ENCODE measurements at regions not wholly inside any gene's neighbourhood (a gene's known extent, or its start where the extent isn't known, plus 50 kb on each side); places are given as distances from the start of the nearest gene placed in this dataset.

DNA sequence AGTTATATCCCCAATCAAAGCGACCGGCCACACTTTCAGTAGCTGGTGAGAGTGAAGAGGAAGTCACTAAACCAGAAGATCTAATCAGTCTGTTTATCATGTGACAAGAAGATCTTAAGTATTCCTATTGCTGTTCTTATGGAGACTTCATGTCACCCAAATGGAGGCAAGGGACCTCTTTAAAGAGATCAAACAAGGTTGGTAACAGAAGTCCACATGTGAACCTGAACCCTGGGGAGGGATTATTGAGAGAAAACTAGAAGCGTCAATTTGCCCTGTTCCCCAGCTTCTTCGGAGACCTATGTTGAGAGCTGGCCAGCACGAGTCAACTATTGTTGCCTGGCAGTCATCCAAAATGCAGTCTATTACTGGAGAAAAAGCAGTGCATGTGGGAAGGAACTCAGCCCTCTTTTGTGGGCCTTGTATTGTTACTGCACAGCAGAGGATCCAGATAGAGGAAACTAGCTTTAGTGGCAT is 76.9 kb upstream of the CTSC start (continued):
- peak; percentile 69 for TF ChIP-seq TOE1 (IDR thresholded peaks at IDR 0.05; ENCODE audit: borderline replicate concordance)
- no peak for TF ChIP-seq TOE1 (CRISPR knock-in tag; IDR thresholded peaks at IDR 0.05; ENCODE audit: borderline replicate concordance, low read depth)
- TF ChIP-seq, protein P1, sequence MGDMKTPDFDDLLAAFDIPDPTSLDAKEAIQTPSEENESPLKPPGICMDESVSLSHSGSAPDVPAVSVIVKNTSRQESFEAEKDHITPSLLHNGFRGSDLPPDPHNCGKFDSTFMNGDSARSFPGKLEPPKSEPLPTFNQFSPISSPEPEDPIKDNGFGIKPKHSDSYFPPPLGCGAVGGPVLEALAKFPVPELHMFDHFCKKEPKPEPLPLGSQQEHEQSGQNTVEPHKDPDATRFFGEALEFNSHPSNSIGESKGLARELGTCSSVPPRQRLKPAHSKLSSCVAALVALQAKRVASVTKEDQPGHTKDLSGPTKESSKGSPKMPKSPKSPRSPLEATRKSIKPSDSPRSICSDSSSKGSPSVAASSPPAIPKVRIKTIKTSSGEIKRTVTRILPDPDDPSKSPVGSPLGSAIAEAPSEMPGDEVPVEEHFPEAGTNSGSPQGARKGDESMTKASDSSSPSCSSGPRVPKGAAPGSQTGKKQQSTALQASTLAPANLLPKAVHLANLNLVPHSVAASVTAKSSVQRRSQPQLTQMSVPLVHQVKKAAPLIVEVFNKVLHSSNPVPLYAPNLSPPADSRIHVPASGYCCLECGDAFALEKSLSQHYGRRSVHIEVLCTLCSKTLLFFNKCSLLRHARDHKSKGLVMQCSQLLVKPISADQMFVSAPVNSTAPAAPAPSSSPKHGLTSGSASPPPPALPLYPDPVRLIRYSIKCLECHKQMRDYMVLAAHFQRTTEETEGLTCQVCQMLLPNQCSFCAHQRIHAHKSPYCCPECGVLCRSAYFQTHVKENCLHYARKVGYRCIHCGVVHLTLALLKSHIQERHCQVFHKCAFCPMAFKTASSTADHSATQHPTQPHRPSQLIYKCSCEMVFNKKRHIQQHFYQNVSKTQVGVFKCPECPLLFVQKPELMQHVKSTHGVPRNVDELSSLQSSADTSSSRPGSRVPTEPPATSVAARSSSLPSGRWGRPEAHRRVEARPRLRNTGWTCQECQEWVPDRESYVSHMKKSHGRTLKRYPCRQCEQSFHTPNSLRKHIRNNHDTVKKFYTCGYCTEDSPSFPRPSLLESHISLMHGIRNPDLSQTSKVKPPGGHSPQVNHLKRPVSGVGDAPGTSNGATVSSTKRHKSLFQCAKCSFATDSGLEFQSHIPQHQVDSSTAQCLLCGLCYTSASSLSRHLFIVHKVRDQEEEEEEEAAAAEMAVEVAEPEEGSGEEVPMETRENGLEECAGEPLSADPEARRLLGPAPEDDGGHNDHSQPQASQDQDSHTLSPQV (IDR thresholded peaks at IDR 0.05): peak; percentile 68
- TF ChIP-seq, protein P2, sequence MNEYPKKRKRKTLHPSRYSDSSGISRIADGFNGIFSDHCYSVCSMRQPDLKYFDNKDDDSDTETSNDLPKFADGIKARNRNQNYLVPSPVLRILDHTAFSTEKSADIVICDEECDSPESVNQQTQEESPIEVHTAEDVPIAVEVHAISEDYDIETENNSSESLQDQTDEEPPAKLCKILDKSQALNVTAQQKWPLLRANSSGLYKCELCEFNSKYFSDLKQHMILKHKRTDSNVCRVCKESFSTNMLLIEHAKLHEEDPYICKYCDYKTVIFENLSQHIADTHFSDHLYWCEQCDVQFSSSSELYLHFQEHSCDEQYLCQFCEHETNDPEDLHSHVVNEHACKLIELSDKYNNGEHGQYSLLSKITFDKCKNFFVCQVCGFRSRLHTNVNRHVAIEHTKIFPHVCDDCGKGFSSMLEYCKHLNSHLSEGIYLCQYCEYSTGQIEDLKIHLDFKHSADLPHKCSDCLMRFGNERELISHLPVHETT (CRISPR knock-in tag; conservative IDR thresholded peaks at IDR 0.05 in 1 of 2, IDR thresholded peaks at IDR 0.05 in 1 of 2): peak in 1 of 2 experiments; percentile 22; a peak in 1 of 4 replicates
- TF ChIP-seq, protein P3, sequence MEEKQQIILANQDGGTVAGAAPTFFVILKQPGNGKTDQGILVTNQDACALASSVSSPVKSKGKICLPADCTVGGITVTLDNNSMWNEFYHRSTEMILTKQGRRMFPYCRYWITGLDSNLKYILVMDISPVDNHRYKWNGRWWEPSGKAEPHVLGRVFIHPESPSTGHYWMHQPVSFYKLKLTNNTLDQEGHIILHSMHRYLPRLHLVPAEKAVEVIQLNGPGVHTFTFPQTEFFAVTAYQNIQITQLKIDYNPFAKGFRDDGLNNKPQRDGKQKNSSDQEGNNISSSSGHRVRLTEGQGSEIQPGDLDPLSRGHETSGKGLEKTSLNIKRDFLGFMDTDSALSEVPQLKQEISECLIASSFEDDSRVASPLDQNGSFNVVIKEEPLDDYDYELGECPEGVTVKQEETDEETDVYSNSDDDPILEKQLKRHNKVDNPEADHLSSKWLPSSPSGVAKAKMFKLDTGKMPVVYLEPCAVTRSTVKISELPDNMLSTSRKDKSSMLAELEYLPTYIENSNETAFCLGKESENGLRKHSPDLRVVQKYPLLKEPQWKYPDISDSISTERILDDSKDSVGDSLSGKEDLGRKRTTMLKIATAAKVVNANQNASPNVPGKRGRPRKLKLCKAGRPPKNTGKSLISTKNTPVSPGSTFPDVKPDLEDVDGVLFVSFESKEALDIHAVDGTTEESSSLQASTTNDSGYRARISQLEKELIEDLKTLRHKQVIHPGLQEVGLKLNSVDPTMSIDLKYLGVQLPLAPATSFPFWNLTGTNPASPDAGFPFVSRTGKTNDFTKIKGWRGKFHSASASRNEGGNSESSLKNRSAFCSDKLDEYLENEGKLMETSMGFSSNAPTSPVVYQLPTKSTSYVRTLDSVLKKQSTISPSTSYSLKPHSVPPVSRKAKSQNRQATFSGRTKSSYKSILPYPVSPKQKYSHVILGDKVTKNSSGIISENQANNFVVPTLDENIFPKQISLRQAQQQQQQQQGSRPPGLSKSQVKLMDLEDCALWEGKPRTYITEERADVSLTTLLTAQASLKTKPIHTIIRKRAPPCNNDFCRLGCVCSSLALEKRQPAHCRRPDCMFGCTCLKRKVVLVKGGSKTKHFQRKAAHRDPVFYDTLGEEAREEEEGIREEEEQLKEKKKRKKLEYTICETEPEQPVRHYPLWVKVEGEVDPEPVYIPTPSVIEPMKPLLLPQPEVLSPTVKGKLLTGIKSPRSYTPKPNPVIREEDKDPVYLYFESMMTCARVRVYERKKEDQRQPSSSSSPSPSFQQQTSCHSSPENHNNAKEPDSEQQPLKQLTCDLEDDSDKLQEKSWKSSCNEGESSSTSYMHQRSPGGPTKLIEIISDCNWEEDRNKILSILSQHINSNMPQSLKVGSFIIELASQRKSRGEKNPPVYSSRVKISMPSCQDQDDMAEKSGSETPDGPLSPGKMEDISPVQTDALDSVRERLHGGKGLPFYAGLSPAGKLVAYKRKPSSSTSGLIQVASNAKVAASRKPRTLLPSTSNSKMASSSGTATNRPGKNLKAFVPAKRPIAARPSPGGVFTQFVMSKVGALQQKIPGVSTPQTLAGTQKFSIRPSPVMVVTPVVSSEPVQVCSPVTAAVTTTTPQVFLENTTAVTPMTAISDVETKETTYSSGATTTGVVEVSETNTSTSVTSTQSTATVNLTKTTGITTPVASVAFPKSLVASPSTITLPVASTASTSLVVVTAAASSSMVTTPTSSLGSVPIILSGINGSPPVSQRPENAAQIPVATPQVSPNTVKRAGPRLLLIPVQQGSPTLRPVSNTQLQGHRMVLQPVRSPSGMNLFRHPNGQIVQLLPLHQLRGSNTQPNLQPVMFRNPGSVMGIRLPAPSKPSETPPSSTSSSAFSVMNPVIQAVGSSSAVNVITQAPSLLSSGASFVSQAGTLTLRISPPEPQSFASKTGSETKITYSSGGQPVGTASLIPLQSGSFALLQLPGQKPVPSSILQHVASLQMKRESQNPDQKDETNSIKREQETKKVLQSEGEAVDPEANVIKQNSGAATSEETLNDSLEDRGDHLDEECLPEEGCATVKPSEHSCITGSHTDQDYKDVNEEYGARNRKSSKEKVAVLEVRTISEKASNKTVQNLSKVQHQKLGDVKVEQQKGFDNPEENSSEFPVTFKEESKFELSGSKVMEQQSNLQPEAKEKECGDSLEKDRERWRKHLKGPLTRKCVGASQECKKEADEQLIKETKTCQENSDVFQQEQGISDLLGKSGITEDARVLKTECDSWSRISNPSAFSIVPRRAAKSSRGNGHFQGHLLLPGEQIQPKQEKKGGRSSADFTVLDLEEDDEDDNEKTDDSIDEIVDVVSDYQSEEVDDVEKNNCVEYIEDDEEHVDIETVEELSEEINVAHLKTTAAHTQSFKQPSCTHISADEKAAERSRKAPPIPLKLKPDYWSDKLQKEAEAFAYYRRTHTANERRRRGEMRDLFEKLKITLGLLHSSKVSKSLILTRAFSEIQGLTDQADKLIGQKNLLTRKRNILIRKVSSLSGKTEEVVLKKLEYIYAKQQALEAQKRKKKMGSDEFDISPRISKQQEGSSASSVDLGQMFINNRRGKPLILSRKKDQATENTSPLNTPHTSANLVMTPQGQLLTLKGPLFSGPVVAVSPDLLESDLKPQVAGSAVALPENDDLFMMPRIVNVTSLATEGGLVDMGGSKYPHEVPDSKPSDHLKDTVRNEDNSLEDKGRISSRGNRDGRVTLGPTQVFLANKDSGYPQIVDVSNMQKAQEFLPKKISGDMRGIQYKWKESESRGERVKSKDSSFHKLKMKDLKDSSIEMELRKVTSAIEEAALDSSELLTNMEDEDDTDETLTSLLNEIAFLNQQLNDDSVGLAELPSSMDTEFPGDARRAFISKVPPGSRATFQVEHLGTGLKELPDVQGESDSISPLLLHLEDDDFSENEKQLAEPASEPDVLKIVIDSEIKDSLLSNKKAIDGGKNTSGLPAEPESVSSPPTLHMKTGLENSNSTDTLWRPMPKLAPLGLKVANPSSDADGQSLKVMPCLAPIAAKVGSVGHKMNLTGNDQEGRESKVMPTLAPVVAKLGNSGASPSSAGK (IDR thresholded peaks at IDR 0.05): peak; percentile 81
- no peak for TF ChIP-seq CCAR2 (IDR thresholded peaks at IDR 0.05; ENCODE audit: low read depth, low read length)
- TF ChIP-seq ZNF175 (CRISPR knock-in tag; IDR thresholded peaks at IDR 0.05; ENCODE audit: low read depth): no peak
- TF ChIP-seq ZNF165 (CRISPR knock-in tag; IDR thresholded peaks at IDR 0.05; ENCODE audit: borderline replicate concordance): no peak
- peak; percentile 45; the same call in 1 of the 2 replicates for TF ChIP-seq LEF1 (IDR thresholded peaks at IDR 0.05)
- no peak for TF ChIP-seq ZNF232 (CRISPR knock-in tag; IDR thresholded peaks at IDR 0.05)
- peak; percentile 88 for TF ChIP-seq L3MBTL2 (IDR thresholded peaks at IDR 0.05)
